Right ventricle myocardium superior (tissue), 1 donor: ENCODE measurements at regions not wholly inside any gene's neighbourhood (a gene's known extent, or its start where the extent isn't known, plus 50 kb on each side); places are given as distances from the start of the nearest gene placed in this dataset.
"Not testable (repeated sequence)": the region's sequence is repeated elsewhere in the genome, so short reads cannot be mapped to it uniquely, and the experiment has no call there.

Experiments
- ATAC-seq: fragments of 200-7000 bp; cut with Tn5 transposase; one replicate; pipeline ENCODE4 v1.9.1; 2020; ENCODE audit warnings: mild to moderate bottlenecking; ENCODE audit not compliant: poor library complexity
- DNase-seq: peaks from one replicate; pipeline ENCODE4 v3.0.0-alpha.2; 2020
- intact Hi-C: fragments of 100-400 bp; cut with DNase I; formaldehyde crosslinking; loops from one replicate; pipeline ENCODE4 v1.11.2; 2022
- donor health status: DM: no; HTN: yes; CAD: no; lungs with severe emphysema.

GRCh38 chrY:12357204-12357603, 343.8 kb upstream of the USP9Y start:
- no peak for DNase-seq
- intact Hi-C loops = no loop called here
- no peak for ATAC-seq

GRCh38 chrY:12357655-12358054, 343.4 kb upstream of the USP9Y start:
- no peak for DNase-seq
- intact Hi-C loops = no loop called here
- ATAC-seq = no peak

GRCh38 chrY:12358337-12358736, 342.7 kb upstream of the USP9Y start:
- intact Hi-C loops = no loop called here
- ATAC-seq (no peak), DNase-seq (no peak)

GRCh38 chrY:12359867-12360266, 341.2 kb upstream of the USP9Y start:
- intact Hi-C loops = no loop called here
- DNase-seq = peak; percentile 34
- ATAC-seq = no peak

GRCh38 chrY:12360496-12360895, 340.5 kb upstream of the USP9Y start:
- no peak for ATAC-seq
- intact Hi-C loops = no loop called here
- DNase-seq = no peak

GRCh38 chrY:12365311-12365910, 335.6 kb upstream of the USP9Y start:
- intact Hi-C loops = no loop called here
- DNase-seq (no peak), ATAC-seq (no peak)

- DNase-seq, intact Hi-C loops, ATAC-seq: not testable (repeated sequence)
Observed at GRCh38 chrY:12374588-12374987, 326.4 kb upstream of the USP9Y start.

- ATAC-seq, intact Hi-C loops, DNase-seq: not testable (repeated sequence)
Observed at GRCh38 chrY:12391655-12392559, 309.1 kb upstream of the USP9Y start.

GRCh38 chrY:12393190-12393589, 307.8 kb upstream of the USP9Y start:
- ATAC-seq (no peak), DNase-seq (no peak)
- intact Hi-C loops = no loop called here

GRCh38 chrY:12395381-12396120, 305.5 kb upstream of the USP9Y start:
- intact Hi-C loops, DNase-seq, ATAC-seq: not testable (repeated sequence)

- ATAC-seq (no peak), DNase-seq (no peak)
- intact Hi-C loops = no loop called here
Observed at GRCh38 chrY:12403916-12404315, 297.1 kb upstream of the USP9Y start.

- intact Hi-C loops = no loop called here
- ATAC-seq (no peak), DNase-seq (no peak)
Observed at GRCh38 chrY:12408236-12408635, 292.8 kb upstream of the USP9Y start.

- ATAC-seq (no peak), DNase-seq (no peak)
- intact Hi-C loops = no loop called here
Observed at GRCh38 chrY:12410696-12411095, 290.3 kb upstream of the USP9Y start.

- intact Hi-C loops = no loop called here
- peak; percentile 94 for ATAC-seq
- peak; percentile 54 for DNase-seq
Observed at GRCh38 chrY:12421072-12421787, 279.8 kb upstream of the USP9Y start.

GRCh38 chrY:12421788-12422124, 279.3 kb upstream of the USP9Y start:
- intact Hi-C loops = no loop called here
- ATAC-seq (no peak), DNase-seq (no peak)

- DNase-seq (no peak), ATAC-seq (no peak)
- intact Hi-C loops = no loop called here
Observed at GRCh38 chrY:12422536-12422935, 278.5 kb upstream of the USP9Y start.

GRCh38 chrY:12423416-12424252, 277.4 kb upstream of the USP9Y start:
- no peak for DNase-seq
- no peak for ATAC-seq
- intact Hi-C loops = no loop called here

- DNase-seq = no peak
- intact Hi-C loops = no loop called here
- no peak for ATAC-seq
Observed at GRCh38 chrY:12425506-12425905, 275.5 kb upstream of the USP9Y start.
